Hepatocyte (in vitro differentiated cells): ENCODE measurements at regions not wholly inside any gene's neighbourhood (a gene's known extent, or its start where the extent isn't known, plus 50 kb on each side); places are given as distances from the start of the nearest gene placed in this dataset.

ENCODE experiments used
- DNase-seq: peaks from one replicate; pipeline ENCODE4 v3.0.0-alpha.2; 2016; ENCODE audit warnings: low spot score
- H2AFZ ChIP-seq: fragments of 200-600 bp; sonication (generic); 2 replicates; pipeline ENCODE4 v1.6.0; 2016; ENCODE audit warnings: antibody characterized with exemption, mild to moderate bottlenecking
- H3K27ac ChIP-seq: fragments of 200-600 bp; sonication (generic); 2 replicates; pipeline ENCODE4 v1.5.1; 2016; ENCODE audit warnings: mild to moderate bottlenecking
- H3K27me3 ChIP-seq: fragments of 200-600 bp; sonication (generic); 2 replicates; pipeline ENCODE4 v1.6.1; 2016
- H3K36me3 ChIP-seq: fragments of 200-600 bp; sonication (generic); replicated peaks from 2 replicates; pipeline ENCODE4 v1.5.1; 2016; ENCODE audit warnings: low read depth; ENCODE audit not compliant: insufficient read depth
- H3K4me1 ChIP-seq: fragments of 200-600 bp; sonication (generic); 2 replicates; pipeline ENCODE4 v1.5.1; 2016; ENCODE audit warnings: mild to moderate bottlenecking, moderate library complexity; ENCODE audit not compliant: insufficient read depth
- H3K4me2 ChIP-seq: fragments of 200-600 bp; sonication (generic); 2 replicates; pipeline ENCODE4 v1.6.0; 2016
- H3K4me3 ChIP-seq: fragments of 200-600 bp; sonication (generic); 2 replicates; pipeline ENCODE4 v1.5.1; 2016; ENCODE audit warnings: mild to moderate bottlenecking
- H3K79me2 ChIP-seq: fragments of 200-600 bp; sonication (generic); 2 replicates; pipeline ENCODE4 v1.6.0; 2017; ENCODE audit warnings: mild to moderate bottlenecking
- H3K9me2 ChIP-seq: fragments of 200-600 bp; sonication (generic); replicated peaks from 2 replicates; pipeline ENCODE4 v1.6.0; 2017; ENCODE audit warnings: mild to moderate bottlenecking; ENCODE audit not compliant: insufficient read depth
- H3K9me3 ChIP-seq: fragments of 200-600 bp; sonication (generic); 2 replicates; pipeline ENCODE4 v1.5.1; 2016; ENCODE audit warnings: low read depth, mild to moderate bottlenecking
- H4K20me1 ChIP-seq: fragments of 200-600 bp; sonication (generic); 2 replicates; pipeline ENCODE4 v1.6.0; 2016; ENCODE audit warnings: mild to moderate bottlenecking; ENCODE audit not compliant: insufficient read depth, poor library complexity, severe bottlenecking
- CTCF ChIP-seq: fragments of 200-600 bp; sonication (generic); IDR thresholded peaks from 2 replicates; pipeline ENCODE4 v1.5.1; 2016; ENCODE audit warnings: antibody characterized with exemption, mild to moderate bottlenecking; ENCODE audit not compliant: poor library complexity
- EZH2 ChIP-seq: fragments of 200-600 bp; sonication (generic); IDR thresholded peaks from 2 replicates; pipeline ENCODE4 v1.6.1; 2016; ENCODE audit warnings: antibody characterized with exemption, mild to moderate bottlenecking, borderline replicate concordance
- EZH2phosphoT487 ChIP-seq: fragments of 200-600 bp; sonication (generic); IDR thresholded peaks from one replicate; pipeline ENCODE4 v1.6.1; 2018; ENCODE audit warnings: antibody characterized with exemption, mild to moderate bottlenecking, low read depth, moderate library complexity; ENCODE audit not compliant: unreplicated experiment, severe bottlenecking
- WGBS: methylation state at CpG from one replicate; pipeline ENCODE4 v1.1.6; 2016; ENCODE audit warnings: low lambda C conversion rate; ENCODE audit errors: missing lambda C conversion rate; 5-methylcytosine and 5-hydroxymethylcytosine counted together

- H3K4me2 ChIP-seq, result peak overlapping the region; percentile 6
- no peaks in the 10 kb centered on the region for H3K9me3 ChIP-seq
- no peak for DNase-seq
- no peak overlapping the region for H3K27ac ChIP-seq
- H3K4me3 ChIP-seq, result no peak overlapping the region
- H2AFZ ChIP-seq, result no peak overlapping the region
- WGBS, result 33% methylated on average over 13 of the region's 13 CpGs
- no peaks in the 10 kb centered on the region for H3K79me2 ChIP-seq
- H3K36me3 ChIP-seq, result no peaks in the 10 kb centered on the region
- TF ChIP-seq CTCF (no peak), EZH2phosphoT487 (no peak), EZH2 (no peak)
- H3K27me3 ChIP-seq, result no peaks in the 10 kb centered on the region
- no peaks in the 10 kb centered on the region for H4K20me1 ChIP-seq
- no peaks in the 10 kb centered on the region for H3K9me2 ChIP-seq
- H3K4me1 ChIP-seq, result peaks cover 16% of the 10 kb centered on the region
These were observed 226.7 kb downstream of the TTC32 start for GRCh38 chr2:19675003-19675629.

GRCh38 chr2:19674051-19675002, 227.5 kb downstream of the TTC32 start:
- no peak overlapping the region for H3K4me3 ChIP-seq
- no peaks in the 10 kb centered on the region for H3K9me3 ChIP-seq
- no peak overlapping the region for H3K4me2 ChIP-seq
- H3K79me2 ChIP-seq, result no peaks in the 10 kb centered on the region
- 70% methylated on average over 16 of the region's 16 CpGs for WGBS
- TF ChIP-seq CTCF, result no peak
- no peak for TF ChIP-seq EZH2
- no peak for TF ChIP-seq EZH2phosphoT487
- peaks cover 16% of the 10 kb centered on the region for H3K4me1 ChIP-seq
- H3K27me3 ChIP-seq, result no peaks in the 10 kb centered on the region
- no peaks in the 10 kb centered on the region for H3K9me2 ChIP-seq
- DNase-seq, result no peak
- H4K20me1 ChIP-seq, result no peaks in the 10 kb centered on the region
- H3K36me3 ChIP-seq, result no peaks in the 10 kb centered on the region
- H2AFZ ChIP-seq, result no peak overlapping the region
- no peak overlapping the region for H3K27ac ChIP-seq

- Histone ChIP-seq H3K36me3 (no peaks in the 10 kb centered on the region), H3K4me2 (no peak overlapping the region), H3K9me3 (no peaks in the 10 kb centered on the region), H3K4me1 (peaks cover 16% of the 10 kb centered on the region), H3K4me3 (no peak overlapping the region), H3K9me2 (no peaks in the 10 kb centered on the region), H3K27ac (no peak overlapping the region), H2AFZ (no peak overlapping the region), H3K27me3 (no peaks in the 10 kb centered on the region), H4K20me1 (no peaks in the 10 kb centered on the region), H3K79me2 (no peaks in the 10 kb centered on the region)
- WGBS, result 58% methylated on average over 11 of the region's 11 CpGs
- TF ChIP-seq EZH2phosphoT487 (no peak), EZH2 (no peak), CTCF (no peak)
- DNase-seq, result peak; percentile 46
These were observed 228.5 kb downstream of the TTC32 start for GRCh38 chr2:19673213-19673791.
